ENCODE measurements at regions not wholly inside any gene's neighbourhood (a gene's known extent, or its start where the extent isn't known, plus 50 kb on each side); places are given as distances from the start of the nearest gene placed in this dataset.

DNA sequence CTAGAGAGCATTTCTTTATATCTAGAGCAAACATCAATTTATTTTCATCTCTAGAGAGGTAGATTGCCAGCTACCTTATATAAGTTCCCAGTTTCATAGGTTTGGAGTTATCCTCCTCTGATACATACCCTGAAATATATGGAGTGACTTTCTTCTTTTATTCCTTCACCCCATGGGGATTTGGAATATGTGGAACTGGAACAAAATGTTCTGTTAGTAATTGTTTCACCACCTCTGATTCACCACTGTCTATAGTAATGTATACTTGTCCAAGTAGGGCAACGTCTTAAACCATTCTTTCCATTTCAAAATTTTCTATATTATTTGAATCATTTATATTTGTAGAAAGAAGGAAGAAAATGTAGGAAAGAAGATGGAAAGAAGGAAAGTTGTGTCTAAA is 511.2 kb upstream of the KCND2 start:
- TF ChIP-seq EZH2 (IDR thresholded peaks at IDR 0.05; ENCODE audit: borderline replicate concordance, low read depth, low read length, poor library complexity, severe bottlenecking): no peak
- TF ChIP-seq, protein P1, sequence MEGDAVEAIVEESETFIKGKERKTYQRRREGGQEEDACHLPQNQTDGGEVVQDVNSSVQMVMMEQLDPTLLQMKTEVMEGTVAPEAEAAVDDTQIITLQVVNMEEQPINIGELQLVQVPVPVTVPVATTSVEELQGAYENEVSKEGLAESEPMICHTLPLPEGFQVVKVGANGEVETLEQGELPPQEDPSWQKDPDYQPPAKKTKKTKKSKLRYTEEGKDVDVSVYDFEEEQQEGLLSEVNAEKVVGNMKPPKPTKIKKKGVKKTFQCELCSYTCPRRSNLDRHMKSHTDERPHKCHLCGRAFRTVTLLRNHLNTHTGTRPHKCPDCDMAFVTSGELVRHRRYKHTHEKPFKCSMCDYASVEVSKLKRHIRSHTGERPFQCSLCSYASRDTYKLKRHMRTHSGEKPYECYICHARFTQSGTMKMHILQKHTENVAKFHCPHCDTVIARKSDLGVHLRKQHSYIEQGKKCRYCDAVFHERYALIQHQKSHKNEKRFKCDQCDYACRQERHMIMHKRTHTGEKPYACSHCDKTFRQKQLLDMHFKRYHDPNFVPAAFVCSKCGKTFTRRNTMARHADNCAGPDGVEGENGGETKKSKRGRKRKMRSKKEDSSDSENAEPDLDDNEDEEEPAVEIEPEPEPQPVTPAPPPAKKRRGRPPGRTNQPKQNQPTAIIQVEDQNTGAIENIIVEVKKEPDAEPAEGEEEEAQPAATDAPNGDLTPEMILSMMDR (conservative IDR thresholded peaks at IDR 0.05; ENCODE audit: low read depth, low read length): no peak

All from A673 (cell line).